H1 (cell line): ENCODE measurements at regions not wholly inside any gene's neighbourhood (a gene's known extent, or its start where the extent isn't known, plus 50 kb on each side); places are given as distances from the start of the nearest gene placed in this dataset.

ENCODE experiments used
- CTCF ChIA-PET: fragments of 300-600 bp; sonication (Branson Sonifier 250); formaldehyde crosslinking; loops from one replicate; lab custom pipeline; 2021; ENCODE audit not compliant: partially characterized antibody; lab: Charles Lee
- POLR2A ChIA-PET: fragments of 300-600 bp; sonication (Branson Sonifier 250); formaldehyde crosslinking; loops from one replicate; lab custom pipeline; 2021; ENCODE audit warnings: inconsistent platforms; ENCODE audit not compliant: partially characterized antibody; lab: Charles Lee
- DNase-seq, 2 experiments: peaks; one replicate each; pipeline versions ENCODE4 v3.0.0 to v3.0.0-alpha.2; 2010 to 2022; ENCODE audit warnings: low spot score in 2 of 2, low read depth in 1 of 2, mixed read lengths in 1 of 2
- FAIRE-seq: peaks from 2 replicates; lab custom pipeline; 2011; peaks lifted over from hg19 to GRCh38; lab: Jason Lieb, UNC
- H2AFZ ChIP-seq: 2 replicates; pipeline ENCODE4 v1.8.1; 2012; ENCODE audit warnings: low read length, inconsistent platforms
- H2AK5ac ChIP-seq: 2 replicates; pipeline ENCODE4 v1.6.1; 2013; ENCODE audit warnings: low read depth, low read length
- H2BK120ac ChIP-seq: replicated peaks from 2 replicates; pipeline ENCODE3; 2013; ENCODE audit warnings: low read depth, low read length, inconsistent platforms
- H2BK12ac ChIP-seq: 2 replicates; pipeline ENCODE4 v1.6.1; 2013; ENCODE audit warnings: low read depth, low read length
- H2BK15ac ChIP-seq: 2 replicates; pipeline ENCODE4 v1.6.1; 2013; ENCODE audit warnings: low read length
- H2BK20ac ChIP-seq: 2 replicates; pipeline ENCODE4 v1.6.1; 2013; ENCODE audit warnings: low read length
- H2BK5ac ChIP-seq: 2 replicates; pipeline ENCODE4 v1.6.1; 2013; ENCODE audit warnings: low read depth, low read length
- H3K14ac ChIP-seq: 2 replicates; pipeline ENCODE4 v1.6.1; 2013; ENCODE audit warnings: inconsistent platforms; ENCODE audit not compliant: insufficient read length
- H3K18ac ChIP-seq: 2 replicates; pipeline ENCODE4 v1.6.1; 2013; ENCODE audit warnings: low read length; ENCODE audit errors: extremely low read depth
- H3K23ac ChIP-seq: 2 replicates; pipeline ENCODE4 v1.6.1; 2013; ENCODE audit warnings: inconsistent platforms; ENCODE audit not compliant: insufficient read length
- H3K23me2 ChIP-seq: 2 replicates; pipeline ENCODE4 v1.6.1; 2013; ENCODE audit warnings: low read depth, low read length
- H3K27ac ChIP-seq: 2 replicates; pipeline ENCODE4 v1.6.1; 2011; ENCODE audit warnings: low read depth, low read length, inconsistent platforms
- H3K27me3 ChIP-seq, 4 experiments: replicated peaks in 1 of 4; 1 replicate in 1 of 4; 2 replicates in 3 of 4; pipeline versions ENCODE4 v1.6.1 to v1.8.1; 2011 to 2013; ENCODE audit warnings: low read length in 3 of 4, mild to moderate bottlenecking in 3 of 4, inconsistent platforms in 2 of 4, mixed read lengths in 2 of 4, moderate library complexity in 1 of 4; ENCODE audit not compliant: control insufficient read depth in 3 of 4, insufficient read depth in 3 of 4; ENCODE audit errors: extremely low read depth in 1 of 4
- H3K36me3 ChIP-seq, 4 experiments: 2 replicates each; pipeline versions ENCODE4 v1.6.1 to v1.8.1; 2011 to 2013; ENCODE audit warnings: mild to moderate bottlenecking in 4 of 4, low read length in 3 of 4, moderate library complexity in 2 of 4, control low read depth in 1 of 4, inconsistent platforms in 1 of 4; ENCODE audit not compliant: insufficient read depth in 4 of 4, control insufficient read depth in 2 of 4
- H3K4ac ChIP-seq: replicated peaks from 2 replicates; pipeline ENCODE3; 2013; ENCODE audit warnings: low read length, low read depth, mixed read lengths, inconsistent platforms; ENCODE audit not compliant: insufficient read length
- H3K4me1 ChIP-seq, 4 experiments: replicated peaks in 1 of 4; 1 replicate in 1 of 4; 2 replicates in 3 of 4; pipeline versions ENCODE4 v1.6.1 to v1.8.1; 2011 to 2013; ENCODE audit warnings: low read length in 3 of 4, inconsistent platforms in 2 of 4, mixed read lengths in 1 of 4; ENCODE audit not compliant: insufficient read depth in 4 of 4, control insufficient read depth in 3 of 4
- H3K4me2 ChIP-seq, 2 experiments: 2 replicates each; pipeline versions ENCODE4 v1.6.1 to v1.8.1; 2011 to 2013; ENCODE audit warnings: low read depth in 2 of 2, low read length in 2 of 2, control low read depth in 1 of 2, inconsistent platforms in 1 of 2, mild to moderate bottlenecking in 1 of 2; ENCODE audit not compliant: insufficient read depth in 1 of 2
- H3K4me3 ChIP-seq, 4 experiments: fragments of 200-600, 300-600 bp in 1 of 4; sonication (generic), shearing (Covaris generic), sonication (Bioruptor Twin) in 1 of 4; 2 replicates each; pipeline versions ENCODE4 v1.5.1 to v1.8.1; 2011 to 2016; ENCODE audit warnings: low read length in 4 of 4, low read depth in 3 of 4, control low read depth in 2 of 4, inconsistent platforms in 2 of 4, mild to moderate bottlenecking in 2 of 4, mixed read lengths in 1 of 4, moderate library complexity in 1 of 4; ENCODE audit not compliant: insufficient read depth in 2 of 4; ENCODE audit errors: extremely low read depth in 1 of 4
- H3K56ac ChIP-seq: replicated peaks from 2 replicates; pipeline ENCODE3; 2013; ENCODE audit warnings: low read depth, mild to moderate bottlenecking, mixed read lengths, low read length, inconsistent platforms; ENCODE audit not compliant: insufficient read length
- H3K79me1 ChIP-seq: 2 replicates; pipeline ENCODE4 v1.6.1; 2013; ENCODE audit warnings: low read depth, low read length, control low read depth
- H3K79me2 ChIP-seq, 2 experiments: 2 replicates each; pipeline versions ENCODE4 v1.6.1 to v1.8.1; 2012 to 2013; ENCODE audit warnings: low read length in 2 of 2, mild to moderate bottlenecking in 2 of 2, inconsistent platforms in 1 of 2; ENCODE audit not compliant: insufficient read depth in 2 of 2, control insufficient read depth in 1 of 2
- H3K9ac ChIP-seq, 4 experiments: replicated peaks in 1 of 4; 1 replicate in 1 of 4; 2 replicates in 3 of 4; pipeline versions ENCODE4 v1.6.1 to v1.8.1; 2011 to 2013; ENCODE audit warnings: low read depth in 3 of 4, low read length in 3 of 4, control low read depth in 2 of 4, mild to moderate bottlenecking in 2 of 4, moderate library complexity in 2 of 4, inconsistent platforms in 1 of 4; ENCODE audit errors: extremely low read depth in 1 of 4
- H3K9me3 ChIP-seq, 2 experiments: 2 replicates each; pipeline versions ENCODE4 v1.6.1 to v1.8.1; 2012 to 2013; ENCODE audit warnings: mild to moderate bottlenecking in 2 of 2, moderate library complexity in 2 of 2, control low read depth in 1 of 2, inconsistent platforms in 1 of 2, low read depth in 1 of 2, low read length in 1 of 2, mixed read lengths in 1 of 2; ENCODE audit not compliant: insufficient read depth in 2 of 2
- H4K20me1 ChIP-seq, 2 experiments: replicated peaks in 1 of 2; 2 replicates each; pipeline versions ENCODE3 to v1.8.1; 2011 to 2013; ENCODE audit warnings: inconsistent platforms in 2 of 2, low read length in 2 of 2, mild to moderate bottlenecking in 1 of 2; ENCODE audit not compliant: insufficient read depth in 2 of 2, control insufficient read depth in 1 of 2
- H4K5ac ChIP-seq: 2 replicates; pipeline ENCODE4 v1.6.1; 2013; ENCODE audit warnings: low read length, low read depth, mixed read lengths, inconsistent platforms; ENCODE audit not compliant: insufficient read length
- H4K8ac ChIP-seq: 2 replicates; pipeline ENCODE4 v1.8.0; 2013; ENCODE audit warnings: mild to moderate bottlenecking, moderate library complexity, low read length, inconsistent platforms; ENCODE audit not compliant: insufficient read depth; ENCODE audit errors: extremely low read depth
- H4K91ac ChIP-seq: replicated peaks from 2 replicates; pipeline ENCODE3; 2013; ENCODE audit warnings: low read length, mixed read lengths, inconsistent platforms; ENCODE audit not compliant: insufficient read length
- BACH1 ChIP-seq: IDR thresholded peaks from 2 replicates; pipeline ENCODE4 v1.6.1; 2012; ENCODE audit warnings: low read length, improper control_type of control experiment
- GTF2F1 ChIP-seq: IDR thresholded peaks from 2 replicates; pipeline ENCODE4 v1.6.1; 2012; ENCODE audit warnings: low read depth, low read length, improper control_type of control experiment, borderline replicate concordance
- SAP30 ChIP-seq: fragments of 300-600 bp; sonication (generic); IDR thresholded peaks from 2 replicates; pipeline ENCODE4 v1.7.1; 2012; ENCODE audit warnings: low read length, moderate library complexity, mild to moderate bottlenecking, inconsistent platforms; ENCODE audit not compliant: insufficient read depth, insufficient replicate concordance
- TCF12 ChIP-seq: IDR thresholded peaks from 2 replicates; pipeline ENCODE4 v1.6.1; 2011; ENCODE audit warnings: low read depth, mild to moderate bottlenecking, low read length
- WGBS, 2 experiments: shearing (Covaris generic) in 1 of 2; methylation state at CpG; one replicate each; pipeline versions ENCODE4 v1.1.6 to v1.1.7; 2013 to 2015; ENCODE audit warnings: low lambda C conversion rate in 2 of 2, mixed read lengths in 2 of 2, inconsistent platforms in 1 of 2, low coverage in 1 of 2, missing lambda C conversion rate in 1 of 2; ENCODE audit not compliant: insufficient replicate concordance in 2 of 2, insufficient coverage in 1 of 2, insufficient read length in 1 of 2; ENCODE audit errors: extremely low coverage in 1 of 2, missing lambda C conversion rate in 1 of 2; 5-methylcytosine and 5-hydroxymethylcytosine counted together

DNA sequence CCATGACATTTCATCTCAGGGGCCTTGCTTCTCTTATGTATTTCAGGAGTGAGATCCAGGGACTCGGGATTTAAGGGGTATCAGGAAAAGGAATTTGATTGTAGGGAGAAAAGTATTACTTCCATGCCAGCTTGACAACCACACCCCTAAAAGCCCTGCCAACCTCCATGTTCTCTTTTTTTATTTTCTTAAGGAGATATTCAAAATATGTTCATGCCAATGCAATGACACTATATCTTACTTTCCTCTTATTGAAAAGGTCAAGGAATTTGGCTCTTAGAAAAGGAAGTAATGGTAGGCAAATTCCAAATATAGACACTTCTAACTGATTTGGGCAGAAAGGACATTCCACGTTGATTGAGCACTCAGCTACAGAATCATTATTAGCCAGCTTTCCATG is 407.5 kb upstream of the NECTIN3 start:
- H3K27ac ChIP-seq, result no peak overlapping the region
- H3K14ac ChIP-seq, result no peak overlapping the region
- no peaks in the 10 kb centered on the region for H3K79me2 ChIP-seq
- CTCF ChIA-PET, result interaction anchor here (1.1 kb wide), 1 partner anchor 1018 kb away, joined by 3 read pairs; no protein-coding TSS in a partner anchor
- FAIRE-seq, result no peak
- H2BK20ac ChIP-seq, result no peak overlapping the region
- H3K9me3 ChIP-seq, result peaks cover 6 to 7% of the 10 kb centered on the region in 2 experiments; a peak in 2 of 4 replicates
- H3K56ac ChIP-seq, result no peak overlapping the region
- no peak overlapping the region for H3K9ac ChIP-seq
- no peaks in the 10 kb centered on the region for H3K79me1 ChIP-seq
- no peak overlapping the region for H3K4me2 ChIP-seq
- WGBS, 2 experiments, result 93% methylated on average over 2 of the region's 2 CpGs; no CpG with 5 or more reads in 1 of the 2 experiments
- no peaks in the 10 kb centered on the region for H4K20me1 ChIP-seq
- no peak overlapping the region for H3K4ac ChIP-seq
- no peak overlapping the region for H4K5ac ChIP-seq
- H3K18ac ChIP-seq, result no peak overlapping the region
- H3K36me3 ChIP-seq, result no peaks in the 10 kb centered on the region
- H2AFZ ChIP-seq, result no peak overlapping the region
- H2BK120ac ChIP-seq, result no peak overlapping the region
- H2AK5ac ChIP-seq, result no peak overlapping the region
- no peaks in the 10 kb centered on the region for H3K27me3 ChIP-seq
- no peak overlapping the region for H3K4me3 ChIP-seq
- H2BK15ac ChIP-seq, result no peak overlapping the region
- DNase-seq, result no peak
- no peak overlapping the region for H4K91ac ChIP-seq
- H4K8ac ChIP-seq, result no peak overlapping the region
- H3K23ac ChIP-seq, result no peak overlapping the region
- POLR2A ChIA-PET, result no interaction called here
- no peak overlapping the region for H2BK5ac ChIP-seq
- H2BK12ac ChIP-seq, result no peak overlapping the region
- H3K23me2 ChIP-seq, result no peaks in the 10 kb centered on the region
- H3K4me1 ChIP-seq, result no peaks in the 10 kb centered on the region
- TF ChIP-seq BACH1, result no peak
- no peak for TF ChIP-seq GTF2F1
- no peak for TF ChIP-seq SAP30
- TF ChIP-seq TCF12, result no peak
